Fibroblast of upper back skin (primary cell): ENCODE measurements at regions not wholly inside any gene's neighbourhood (a gene's known extent, or its start where the extent isn't known, plus 50 kb on each side); places are given as distances from the start of the nearest gene placed in this dataset.
"Not testable (repeated sequence)": the region's sequence is repeated elsewhere in the genome, so short reads cannot be mapped to it uniquely, and the experiment has no call there.

ENCODE experiments used
- DNase-seq: peaks from one replicate; pipeline ENCODE4 v3.0.0-alpha.2; 2013

GRCh38 chr2:91525587-91525986, 2834.1 kb downstream of the RPIA start:
- not testable (repeated sequence) for DNase-seq

GRCh38 chr2:91526083-91526482, 2834.6 kb downstream of the RPIA start:
- not testable (repeated sequence) for DNase-seq

- DNase-seq = not testable (repeated sequence)
Observed at GRCh38 chr2:91527056-91527455, 2835.6 kb downstream of the RPIA start.

- not testable (repeated sequence) for DNase-seq
Observed at GRCh38 chr2:91527491-91528031, 2836.1 kb downstream of the RPIA start.

GRCh38 chr2:91528361-91528760, 2836.9 kb downstream of the RPIA start:
- DNase-seq = not testable (repeated sequence)

- not testable (repeated sequence) for DNase-seq
Observed at GRCh38 chr2:91536109-91536508, 2844.6 kb downstream of the RPIA start.

GRCh38 chr2:91536549-91537263, 2845.2 kb downstream of the RPIA start:
- DNase-seq = not testable (repeated sequence)

- DNase-seq = not testable (repeated sequence)
Observed at GRCh38 chr2:91549316-91549715, 2857.8 kb downstream of the RPIA start.

- not testable (repeated sequence) for DNase-seq
Observed at GRCh38 chr2:91558234-91558633, 2866.8 kb downstream of the RPIA start.

GRCh38 chr2:91559269-91559668, 2867.8 kb downstream of the RPIA start:
- not testable (repeated sequence) for DNase-seq

GRCh38 chr2:91559886-91560614, 2868.6 kb downstream of the RPIA start:
- DNase-seq = not testable (repeated sequence)

GRCh38 chr2:91562184-91562583, 2870.7 kb downstream of the RPIA start:
- DNase-seq = not testable (repeated sequence)

- not testable (repeated sequence) for DNase-seq
Observed at GRCh38 chr2:91564700-91565099, 2873.2 kb downstream of the RPIA start.

GRCh38 chr2:91565689-91566430, 2874.4 kb downstream of the RPIA start:
- not testable (repeated sequence) for DNase-seq

- not testable (repeated sequence) for DNase-seq
Observed at GRCh38 chr2:91566611-91567010, 2875.1 kb downstream of the RPIA start.

- not testable (repeated sequence) for DNase-seq
Observed at GRCh38 chr2:91567546-91568335, 2876.3 kb downstream of the RPIA start.

- DNase-seq = not testable (repeated sequence)
Observed at GRCh38 chr2:91568391-91569338, 2877.2 kb downstream of the RPIA start.

- peak; percentile 5 for DNase-seq
Observed at GRCh38 chr2:91571239-91571923, 2879.9 kb downstream of the RPIA start.

- not testable (repeated sequence) for DNase-seq
Observed at GRCh38 chr2:91573018-91573417, 2881.5 kb downstream of the RPIA start.

- not testable (repeated sequence) for DNase-seq
Observed at GRCh38 chr2:91573755-91574154, 2882.3 kb downstream of the RPIA start.
